ENCODE measurements at regions not wholly inside any gene's neighbourhood (a gene's known extent, or its start where the extent isn't known, plus 50 kb on each side); places are given as distances from the start of the nearest gene placed in this dataset.

GRCh38 chr15:25248583-25249235, 190.1 kb downstream of the UBE3A start:
- Histone ChIP-seq H3K27me3 (no peaks in the 10 kb centered on the region), H3K36me3 (no peaks in the 10 kb centered on the region), H3K9me3 (no peaks in the 10 kb centered on the region), H3K27ac (no peak overlapping the region), H3K4me3 (no peak overlapping the region), H3K4me1 (no peaks in the 10 kb centered on the region)
- TF ChIP-seq CTCF (IDR thresholded peaks at IDR 0.05), result no peak
- no peak for TF ChIP-seq POLR2A (IDR thresholded peaks at IDR 0.05)
- intact Hi-C loops (cut with DNase I), result no loop called here
- WGBS (ENCODE audit: insufficient coverage, low coverage, low lambda C conversion rate, missing lambda C conversion rate), result 88% methylated on average over 1 of the region's 8 CpGs
- ATAC-seq (no peak), DNase-seq (peak in 2 of 3 donors; percentile 33 to 42)

GRCh38 chr15:25249236-25250010, 189.4 kb downstream of the UBE3A start:
- WGBS (ENCODE audit: insufficient coverage, low coverage, low lambda C conversion rate, missing lambda C conversion rate), result 93% methylated on average over 2 of the region's 13 CpGs
- Histone ChIP-seq H3K27me3 (no peaks in the 10 kb centered on the region), H3K36me3 (no peaks in the 10 kb centered on the region), H3K9me3 (no peaks in the 10 kb centered on the region), H3K27ac (no peak overlapping the region), H3K4me1 (no peaks in the 10 kb centered on the region), H3K4me3 (no peak overlapping the region)
- DNase-seq, result no peak
- intact Hi-C loops (cut with DNase I), result no loop called here
- ATAC-seq, result no peak
- no peak for TF ChIP-seq CTCF (IDR thresholded peaks at IDR 0.05)
- TF ChIP-seq POLR2A (IDR thresholded peaks at IDR 0.05), result no peak

- Histone ChIP-seq H3K27ac (no peak overlapping the region), H3K4me3 (no peak overlapping the region), H3K27me3 (no peaks in the 10 kb centered on the region), H3K36me3 (no peaks in the 10 kb centered on the region), H3K4me1 (no peaks in the 10 kb centered on the region), H3K9me3 (no peaks in the 10 kb centered on the region)
- TF ChIP-seq POLR2A (IDR thresholded peaks at IDR 0.05), result no peak
- no peak for TF ChIP-seq CTCF (IDR thresholded peaks at IDR 0.05)
- intact Hi-C loops (cut with DNase I), result no loop called here
- ATAC-seq, result no peak
- WGBS (ENCODE audit: insufficient coverage, low coverage, low lambda C conversion rate, missing lambda C conversion rate), result 0% methylated on average over 1 of the region's 5 CpGs
- DNase-seq, result peak in 1 of 3 donors; percentile 27
These were observed 188.7 kb downstream of the UBE3A start for GRCh38 chr15:25250011-25250596.

- no peak for ATAC-seq
- TF ChIP-seq CTCF (IDR thresholded peaks at IDR 0.05) (no peak), POLR2A (IDR thresholded peaks at IDR 0.05) (no peak)
- peak in 2 of 3 donors; percentile 37 to 43 for DNase-seq
- intact Hi-C loops (cut with DNase I), result no loop called here
- no peak overlapping the region for H3K27ac ChIP-seq
- no peak overlapping the region for H3K4me3 ChIP-seq
- no peaks in the 10 kb centered on the region for H3K27me3 ChIP-seq
- H3K36me3 ChIP-seq, result no peaks in the 10 kb centered on the region
- no peaks in the 10 kb centered on the region for H3K4me1 ChIP-seq
- no peaks in the 10 kb centered on the region for H3K9me3 ChIP-seq
- 89% methylated on average over 8 of the region's 14 CpGs for WGBS (ENCODE audit: insufficient coverage, low coverage, low lambda C conversion rate, missing lambda C conversion rate)
These were observed 187.8 kb downstream of the UBE3A start for GRCh38 chr15:25250906-25251622.

Data from right lobe of liver (tissue), 6 donors.